Endothelial cell of hepatic sinusoid (primary cell): ENCODE measurements at regions not wholly inside any gene's neighbourhood (a gene's known extent, or its start where the extent isn't known, plus 50 kb on each side); places are given as distances from the start of the nearest gene placed in this dataset.
"Not testable (repeated sequence)": the region's sequence is repeated elsewhere in the genome, so short reads cannot be mapped to it uniquely, and the experiment has no call there.

Experiments
- in situ Hi-C: cut with HindIII; loops from 2 replicates; pipeline ENCODE4 v1.10.0; 2017; ENCODE audit warnings: low sequenced_read_pairs

GRCh38 chr13:90246687-90247345 lies 1100.7 kb upstream of the MIR17HG start:
- in situ Hi-C loops, result no loop called here

DNA sequence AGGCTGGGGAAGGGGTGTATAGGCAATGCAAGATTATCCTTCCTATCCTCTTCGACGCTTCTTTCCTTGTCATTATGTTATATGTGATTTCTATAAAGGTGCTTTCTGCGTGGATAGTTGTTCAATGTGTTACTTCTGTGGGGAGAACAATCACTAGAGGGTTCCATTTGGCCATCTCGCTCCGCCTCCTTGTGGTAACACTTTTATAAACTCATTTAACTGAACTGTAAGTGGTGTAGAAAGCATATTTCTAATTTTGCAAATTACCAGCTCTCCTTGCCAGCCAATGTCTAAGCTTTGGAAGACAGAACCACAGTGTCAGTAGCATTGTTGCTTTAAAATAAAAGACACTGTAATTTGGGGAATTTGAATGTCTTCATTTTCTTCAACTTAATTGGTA lies 1093.7 kb upstream of the MIR17HG start:
- in situ Hi-C loops, result no loop called here

DNA sequence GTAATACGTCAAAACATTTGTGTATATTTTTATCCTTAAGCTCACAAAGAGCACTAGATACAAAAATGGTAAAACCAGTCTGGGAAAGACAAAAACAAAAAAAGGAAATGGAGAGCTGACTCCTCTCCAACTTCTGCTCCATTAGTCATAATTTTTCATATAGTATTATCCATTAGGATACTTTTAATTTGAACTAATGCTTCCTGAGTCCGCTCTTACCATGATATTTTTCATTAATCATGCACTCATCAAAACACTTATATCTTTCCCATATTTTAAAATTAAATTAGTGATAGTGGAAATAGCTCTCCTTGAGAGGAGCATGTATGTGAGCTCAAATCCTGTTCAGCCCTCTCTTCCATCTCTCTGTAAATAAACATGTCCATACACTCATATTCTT lies 1093.0 kb upstream of the MIR17HG start:
- in situ Hi-C loops, result no loop called here

DNA sequence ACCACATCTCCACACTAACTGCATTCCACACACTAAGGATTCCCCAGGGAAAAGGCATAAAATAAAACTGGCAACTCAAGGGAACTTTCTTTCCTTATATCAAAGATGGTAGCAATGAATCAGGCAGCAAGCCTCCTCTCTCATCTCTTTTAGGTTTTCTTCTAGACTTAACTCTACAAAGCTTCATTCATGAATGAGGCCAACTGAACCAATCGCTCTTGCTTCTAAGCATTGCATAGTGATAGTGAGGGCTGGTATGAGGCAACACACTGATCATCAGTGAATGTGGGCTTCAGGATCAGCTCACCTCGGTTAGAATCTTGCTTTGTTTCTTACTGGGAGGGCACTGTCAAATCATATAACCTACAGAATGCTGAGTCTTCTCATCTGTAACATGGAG lies 1090.7 kb upstream of the MIR17HG start:
- in situ Hi-C loops, result no loop called here

GRCh38 chr13:90258129-90258528 lies 1089.4 kb upstream of the MIR17HG start:
- in situ Hi-C loops, result no loop called here

DNA sequence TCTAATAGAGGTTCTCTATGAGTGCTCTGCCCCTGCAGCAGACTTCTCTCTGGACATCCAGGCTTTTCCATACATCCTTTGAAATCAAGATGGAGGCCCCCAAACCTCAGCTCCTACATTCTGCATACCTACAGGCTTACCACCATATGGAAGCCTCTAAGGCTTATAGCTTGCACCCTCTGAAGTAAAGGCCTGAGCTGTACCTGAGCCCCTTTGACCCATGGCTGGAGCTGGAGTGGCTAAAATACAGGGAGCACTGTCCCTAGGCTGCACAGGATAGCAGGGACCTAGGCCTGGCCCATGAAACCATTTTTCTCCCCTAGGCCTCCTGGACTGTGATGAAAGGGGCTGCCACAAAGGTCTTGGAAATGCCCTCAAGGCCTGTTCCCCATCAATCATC lies 1086.1 kb upstream of the MIR17HG start:
- in situ Hi-C loops, result no loop called here

DNA sequence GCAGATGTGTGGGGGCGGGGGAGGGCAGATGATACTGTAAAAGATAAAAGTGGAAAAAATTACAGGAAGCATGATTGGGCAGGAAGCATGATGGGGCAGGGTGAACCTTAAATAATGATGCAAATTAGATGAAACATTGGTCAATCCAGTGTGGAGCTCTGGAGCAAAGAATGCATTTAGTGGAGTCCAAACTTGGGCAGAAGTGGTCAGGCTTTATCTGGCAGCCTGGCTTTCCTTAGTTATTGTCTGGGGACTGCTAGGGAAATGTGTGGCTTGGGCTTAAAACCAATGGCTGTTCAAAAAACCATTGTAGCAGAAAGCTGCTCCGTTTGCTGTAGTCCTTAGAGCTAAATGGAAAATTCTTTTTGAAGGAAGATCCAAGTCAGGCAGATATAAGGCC lies 1077.3 kb upstream of the MIR17HG start:
- in situ Hi-C loops, result no loop called here

- in situ Hi-C loops, result no loop called here
These were observed 1075.1 kb upstream of the MIR17HG start for GRCh38 chr13:90272356-90272755.

- in situ Hi-C loops, result no loop called here
These were observed 1071.3 kb upstream of the MIR17HG start for GRCh38 chr13:90276216-90276615.

- in situ Hi-C loops, result not testable (repeated sequence)
These were observed 1069.3 kb upstream of the MIR17HG start for GRCh38 chr13:90278231-90278630.

GRCh38 chr13:90281709-90282108 lies 1065.8 kb upstream of the MIR17HG start:
- in situ Hi-C loops, result no loop called here

- in situ Hi-C loops, result no loop called here
These were observed 1060.0 kb upstream of the MIR17HG start for GRCh38 chr13:90287521-90287920.

DNA sequence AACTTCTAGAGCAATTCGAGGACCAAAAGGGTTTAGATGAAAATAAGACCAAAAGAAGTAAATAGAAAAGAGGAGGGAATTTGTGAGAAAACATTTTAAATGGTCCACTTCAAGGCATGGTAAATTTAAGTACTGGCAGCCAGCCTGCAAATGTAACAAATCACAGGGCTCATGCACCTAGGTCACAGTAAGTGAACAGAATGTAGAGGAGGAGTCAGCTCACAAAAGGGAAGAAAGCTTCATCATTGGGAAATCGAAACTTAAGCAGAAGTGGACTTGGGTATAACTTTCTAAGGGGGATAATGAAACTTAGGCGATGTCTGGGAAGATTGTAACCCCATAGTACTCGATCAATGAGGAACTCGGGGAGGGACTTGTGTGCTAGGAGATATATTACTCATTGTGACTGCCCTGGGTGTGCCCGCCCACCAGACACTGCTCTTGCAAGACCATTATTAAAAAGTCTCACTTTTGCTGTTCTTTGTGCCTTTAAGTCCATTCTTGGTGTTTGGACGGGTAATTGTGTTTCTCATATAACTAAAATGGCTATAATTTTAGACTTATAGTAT lies 1053.6 kb upstream of the MIR17HG start:
- in situ Hi-C loops, result no loop called here

- in situ Hi-C loops, result no loop called here
These were observed 1048.2 kb upstream of the MIR17HG start for GRCh38 chr13:90299238-90299637.

DNA sequence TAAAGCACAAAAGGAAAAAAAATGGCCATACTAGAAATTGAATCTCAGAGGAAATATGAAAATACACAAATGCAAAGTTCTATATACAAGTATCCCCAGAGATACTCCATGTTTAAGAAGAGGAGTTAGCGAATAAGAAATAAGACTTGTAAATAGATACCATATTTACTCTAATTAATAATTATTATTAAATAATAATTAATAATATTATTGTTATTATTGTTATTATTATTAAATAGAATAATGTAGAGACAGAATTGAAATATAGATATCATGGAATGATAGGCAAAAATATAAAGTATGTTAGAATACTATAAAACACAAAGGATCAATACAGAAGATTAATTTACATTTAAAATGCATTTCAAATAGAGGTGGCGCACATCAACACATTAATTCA lies 1047.5 kb upstream of the MIR17HG start:
- in situ Hi-C loops, result no loop called here

- in situ Hi-C loops, result no loop called here
These were observed 1045.4 kb upstream of the MIR17HG start for GRCh38 chr13:90302107-90302506.

GRCh38 chr13:90305796-90306195 lies 1041.7 kb upstream of the MIR17HG start:
- in situ Hi-C loops, result no loop called here

DNA sequence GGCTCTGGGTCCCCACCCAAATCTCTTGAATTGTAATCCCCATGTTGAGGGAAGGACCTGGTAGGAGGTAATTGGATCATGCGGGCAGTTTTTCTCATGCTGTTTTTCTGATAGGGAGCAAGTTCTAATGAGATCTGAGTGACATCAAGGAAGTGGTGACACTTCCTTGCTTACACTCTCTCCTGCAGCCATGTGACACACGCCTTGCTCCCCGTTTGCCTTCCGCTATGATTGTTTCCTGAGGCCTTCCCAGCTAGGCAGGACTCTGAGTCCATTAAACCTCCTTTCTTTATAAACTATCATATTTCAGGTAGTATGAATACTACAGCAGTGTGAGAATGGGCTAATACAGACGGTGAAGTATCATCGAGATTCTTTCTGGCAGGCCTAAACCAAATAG lies 1040.4 kb upstream of the MIR17HG start:
- in situ Hi-C loops, result no loop called here

- in situ Hi-C loops, result no loop called here
These were observed 1039.2 kb upstream of the MIR17HG start for GRCh38 chr13:90308249-90308648.

DNA sequence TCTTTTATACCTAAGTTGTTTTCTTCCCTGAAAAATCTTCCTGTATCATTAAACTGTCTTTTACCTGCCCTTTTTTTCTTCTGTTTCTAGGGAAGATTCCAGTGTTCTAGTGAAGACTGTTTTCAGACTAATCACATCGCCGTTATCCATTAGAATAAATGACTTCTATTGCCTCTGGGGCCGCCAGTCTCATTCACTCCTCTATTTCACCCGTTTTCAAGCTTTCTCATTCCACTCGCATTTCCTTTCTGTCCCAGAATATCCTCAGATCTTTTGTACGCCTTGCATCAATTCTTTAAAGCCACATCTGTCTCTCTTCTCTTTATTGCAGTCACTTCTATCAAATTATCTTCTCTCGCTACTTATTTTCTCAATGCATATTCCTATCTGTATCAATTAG lies 1035.6 kb upstream of the MIR17HG start:
- in situ Hi-C loops, result no loop called here

GRCh38 chr13:90315061-90315460 lies 1032.4 kb upstream of the MIR17HG start:
- in situ Hi-C loops, result no loop called here

DNA sequence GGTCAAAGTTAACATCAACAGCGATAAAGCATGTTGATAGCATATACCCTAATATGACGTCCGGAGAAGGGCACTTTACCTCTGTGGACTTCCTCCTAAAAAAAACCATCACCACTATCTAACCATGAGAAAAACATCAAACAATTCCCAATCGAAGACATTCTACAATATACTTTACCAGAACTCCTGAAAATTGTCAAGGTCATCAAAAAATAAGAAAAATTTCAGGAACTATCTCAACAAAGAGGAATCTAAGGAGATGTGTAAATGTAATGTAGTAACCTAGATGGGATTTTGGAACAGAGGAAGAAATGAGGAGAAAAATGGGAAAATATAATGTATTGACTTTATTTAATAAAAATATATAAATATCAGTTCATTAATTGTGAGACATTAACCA lies 1026.8 kb upstream of the MIR17HG start:
- in situ Hi-C loops, result no loop called here
